Activated T-helper 17 cell treated with anti-CD3 and anti-CD28 coated beads, Interleukin-2, amount 50 U/mL, for 72 hours (primary cell): ENCODE measurements at regions not wholly inside any gene's neighbourhood (a gene's known extent, or its start where the extent isn't known, plus 50 kb on each side); places are given as distances from the start of the nearest gene placed in this dataset.

Experiments used
- ATAC-seq: fragments of 150-1000 bp; cut with Tn5 transposase; replicated peaks from 2 replicates; pipeline ENCODE4 v1.10.0; 2021; ENCODE audit warnings: mild to moderate bottlenecking, moderate library complexity
- H3K27ac Mint-ChIP-seq: one replicate; pipeline ENCODE4 v1.8.0; 2022; ENCODE audit warnings: mixed read lengths
- H3K27me3 Mint-ChIP-seq: one replicate; pipeline ENCODE4 v1.8.0; 2022; ENCODE audit warnings: mixed read lengths
- H3K36me3 Mint-ChIP-seq: one replicate; pipeline ENCODE4 v1.8.0; 2022; ENCODE audit warnings: low read depth, mild to moderate bottlenecking, mixed read lengths
- H3K4me1 Mint-ChIP-seq: one replicate; pipeline ENCODE4 v1.8.0; 2022; ENCODE audit warnings: mixed read lengths
- H3K4me3 Mint-ChIP-seq: one replicate; pipeline ENCODE4 v1.8.0; 2022; ENCODE audit warnings: mild to moderate bottlenecking, mixed read lengths
- H3K9me3 Mint-ChIP-seq: one replicate; pipeline ENCODE4 v1.8.0; 2022; ENCODE audit warnings: mixed read lengths

DNA sequence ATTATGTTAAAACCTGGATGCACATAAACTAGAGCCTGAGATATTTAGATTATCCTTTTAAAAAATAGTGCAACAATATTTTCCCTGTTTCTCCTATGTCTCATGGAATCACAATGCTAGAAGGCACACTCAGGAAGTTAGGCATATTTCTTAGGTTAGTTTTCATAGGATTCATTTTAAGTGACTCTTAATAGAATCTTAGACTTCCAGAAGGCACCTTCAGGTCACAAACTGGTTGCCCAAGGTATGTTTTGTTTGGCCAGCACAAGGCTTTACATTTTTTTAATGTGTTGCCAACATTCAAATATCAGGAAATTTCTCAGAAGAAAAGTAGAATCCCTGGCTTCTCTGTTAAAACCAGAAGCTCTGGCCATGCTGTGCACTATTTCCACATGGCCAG lies 129.3 kb downstream of the LNPK start:
- ATAC-seq: no peak
- Mint-ChIP-seq H3K27me3 (peaks cover 20% of the 10 kb centered on the region), H3K4me3 (no peak overlapping the region), H3K27ac (no peak overlapping the region), H3K9me3 (no peaks in the 10 kb centered on the region), H3K4me1 (no peaks in the 10 kb centered on the region), H3K36me3 (no peaks in the 10 kb centered on the region)

DNA sequence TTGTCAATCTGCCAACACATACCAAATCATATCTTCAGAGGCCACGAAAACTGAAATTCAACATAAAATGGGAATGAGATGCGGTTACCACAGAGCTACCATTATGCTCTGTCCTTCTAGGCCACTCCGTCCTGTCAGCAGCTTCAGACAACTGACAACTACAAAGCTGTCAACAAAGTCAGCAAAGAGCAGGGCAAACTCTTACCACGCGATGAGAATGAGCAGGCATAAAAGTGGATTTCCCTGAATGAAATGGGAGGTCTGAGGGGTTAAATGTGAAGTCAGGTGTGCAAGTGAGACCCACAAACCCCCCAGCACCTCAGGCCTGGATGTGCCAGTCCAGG lies 130.1 kb downstream of the LNPK start:
- Mint-ChIP-seq H3K4me3 (no peak overlapping the region), H3K4me1 (no peaks in the 10 kb centered on the region), H3K9me3 (no peaks in the 10 kb centered on the region), H3K27ac (no peak overlapping the region), H3K36me3 (no peaks in the 10 kb centered on the region), H3K27me3 (peaks cover 22% of the 10 kb centered on the region)
- no peak for ATAC-seq

DNA sequence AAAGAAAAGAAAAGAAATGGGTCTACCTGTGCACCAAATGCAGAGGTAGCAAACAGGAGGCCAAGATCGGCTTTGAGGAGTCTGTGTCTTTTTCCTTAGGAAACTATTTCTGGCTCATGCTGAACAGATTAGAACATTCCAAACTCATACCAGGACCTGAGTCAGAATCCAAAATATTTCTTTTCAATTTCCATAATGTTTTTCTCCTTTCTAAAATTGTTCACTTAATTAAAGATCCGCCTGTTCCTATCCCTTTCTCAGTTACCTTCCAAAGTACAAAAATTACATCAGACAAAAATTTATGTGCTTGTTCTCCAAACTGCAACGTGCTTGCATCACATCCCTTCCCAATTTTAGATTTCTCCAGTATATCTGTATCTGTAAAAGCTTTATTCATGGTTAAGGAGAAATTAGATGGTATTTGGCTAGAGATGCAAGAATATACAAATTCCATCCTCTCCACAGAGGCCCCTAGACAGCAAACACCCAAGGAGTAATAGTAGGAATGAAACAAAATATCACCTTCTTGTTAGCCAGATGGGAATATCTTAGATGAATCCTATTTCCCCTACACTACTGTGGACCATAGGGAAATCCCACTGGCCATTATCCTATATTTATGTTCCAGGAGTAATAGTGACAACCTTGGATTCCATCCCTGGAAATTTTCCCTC lies 130.6 kb downstream of the LNPK start:
- H3K27me3 Mint-ChIP-seq: peaks cover 24% of the 10 kb centered on the region
- H3K4me1 Mint-ChIP-seq: no peaks in the 10 kb centered on the region
- no peaks in the 10 kb centered on the region for H3K9me3 Mint-ChIP-seq
- no peak overlapping the region for H3K4me3 Mint-ChIP-seq
- H3K27ac Mint-ChIP-seq: no peak overlapping the region
- no peak for ATAC-seq
- H3K36me3 Mint-ChIP-seq: no peaks in the 10 kb centered on the region

DNA sequence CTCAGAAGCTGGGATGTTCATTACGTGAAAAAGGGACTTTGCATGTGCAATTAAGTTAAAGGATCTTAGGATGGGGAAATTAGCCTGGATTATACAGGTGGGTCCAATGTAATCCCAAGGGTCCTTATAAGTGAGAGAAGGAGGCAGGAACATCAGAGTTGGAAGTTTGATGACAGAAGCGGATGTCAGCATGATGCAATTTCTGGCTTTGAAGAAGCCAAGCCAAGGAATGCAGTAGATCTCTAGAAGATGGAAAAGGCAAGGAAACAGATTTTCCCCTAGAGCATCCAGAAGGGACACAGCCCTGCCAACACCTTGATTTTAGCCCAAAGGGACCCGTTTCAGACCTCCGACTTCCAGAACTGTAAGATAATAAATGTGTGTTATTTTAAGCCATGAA lies 136.4 kb downstream of the LNPK start:
- no peak overlapping the region for H3K4me3 Mint-ChIP-seq
- peaks cover 20% of the 10 kb centered on the region for H3K27me3 Mint-ChIP-seq
- H3K36me3 Mint-ChIP-seq: no peaks in the 10 kb centered on the region
- no peak overlapping the region for H3K27ac Mint-ChIP-seq
- no peak for ATAC-seq
- H3K4me1 Mint-ChIP-seq: no peaks in the 10 kb centered on the region
- H3K9me3 Mint-ChIP-seq: no peaks in the 10 kb centered on the region

DNA sequence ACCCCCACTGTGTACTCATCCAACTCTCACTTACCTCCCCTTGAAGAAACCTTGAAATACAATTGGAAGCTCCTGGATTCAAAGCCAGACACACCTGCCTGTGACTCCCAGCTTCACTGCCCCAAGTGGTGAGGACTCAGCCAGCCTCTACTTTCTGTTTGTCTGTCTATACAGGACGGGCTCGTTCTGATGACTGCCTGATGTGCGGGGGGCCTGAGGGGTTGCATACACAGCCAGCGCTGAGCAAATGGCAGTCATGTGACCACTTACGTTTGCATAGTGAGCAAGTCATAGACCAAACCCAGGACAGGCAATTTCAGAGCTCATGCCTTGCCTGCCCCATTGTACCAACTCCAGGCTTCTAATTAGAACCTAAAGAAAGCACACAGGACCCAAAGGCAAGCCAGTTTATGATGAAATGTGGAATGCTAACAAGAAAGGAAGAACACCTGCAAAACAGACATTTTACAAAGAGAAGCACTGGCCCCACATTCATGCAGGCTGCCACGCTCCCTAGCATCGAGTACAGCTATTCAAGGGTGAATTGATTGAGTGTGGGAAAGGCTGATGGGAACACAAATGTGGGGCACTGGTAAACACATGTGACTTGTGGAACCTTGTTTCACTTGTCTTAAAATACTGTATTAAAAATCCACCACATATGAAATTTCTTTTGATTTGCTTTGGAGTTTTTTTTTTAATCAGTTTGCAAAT lies 137.8 kb downstream of the LNPK start:
- Mint-ChIP-seq H3K4me1 (no peaks in the 10 kb centered on the region), H3K27ac (no peak overlapping the region), H3K27me3 (peaks cover 20% of the 10 kb centered on the region), H3K4me3 (no peak overlapping the region), H3K36me3 (no peaks in the 10 kb centered on the region), H3K9me3 (no peaks in the 10 kb centered on the region)
- no peak for ATAC-seq

DNA sequence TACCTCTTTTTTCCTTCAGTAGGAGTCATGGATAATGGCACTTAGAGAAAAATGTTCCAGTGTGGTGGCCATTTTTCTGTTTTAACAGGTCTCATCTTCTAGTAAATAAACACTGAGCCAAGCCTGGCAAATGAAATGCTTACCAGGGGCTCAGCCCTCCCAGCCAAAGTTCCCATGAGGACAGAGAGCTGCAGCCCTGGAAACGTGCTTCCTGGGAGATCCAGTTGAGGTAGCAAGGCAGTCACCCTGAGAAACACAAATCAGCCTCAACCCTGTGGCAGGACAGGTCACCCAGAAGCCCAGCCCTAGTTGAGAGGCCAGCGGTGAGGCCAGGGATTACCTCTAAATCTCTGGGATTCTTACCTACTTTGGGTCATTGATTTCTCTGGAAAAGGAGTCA lies 140.1 kb downstream of the LNPK start:
- H3K36me3 Mint-ChIP-seq: no peaks in the 10 kb centered on the region

DNA sequence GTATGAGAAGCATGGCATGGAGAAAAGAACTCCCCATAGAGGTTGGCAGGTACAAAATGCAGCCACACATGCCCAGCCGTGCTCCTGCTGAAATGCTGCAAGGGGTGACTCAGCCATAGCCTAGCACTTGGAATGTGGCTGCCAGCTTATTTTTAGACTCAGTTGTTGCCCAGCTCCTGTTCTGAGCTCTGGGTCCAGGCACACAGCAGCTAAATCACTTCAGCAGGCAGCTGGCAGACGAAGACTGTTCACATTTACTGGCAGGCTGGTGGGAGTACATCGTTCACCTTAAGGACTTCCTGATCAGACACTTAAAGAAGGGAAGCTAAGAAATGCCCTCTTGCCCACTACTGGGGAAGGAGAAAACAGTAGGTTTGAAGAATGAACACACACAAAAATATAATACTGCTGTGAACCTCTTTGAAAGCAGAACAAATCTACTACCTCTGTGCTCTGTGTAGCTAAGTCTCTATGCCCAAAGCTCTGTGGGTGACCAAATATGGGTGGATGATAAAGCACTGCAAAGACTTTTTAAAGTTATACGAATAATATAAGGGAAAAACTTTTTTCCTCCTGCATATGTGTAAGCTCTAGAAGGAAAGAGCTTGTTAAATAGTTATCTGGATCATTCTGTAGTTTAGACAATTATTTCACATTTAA lies 146.1 kb downstream of the LNPK start:
- no peaks in the 10 kb centered on the region for H3K36me3 Mint-ChIP-seq

More for the DNA sequence above, 140.1 kb downstream of the LNPK start:
- H3K4me1 Mint-ChIP-seq: no peaks in the 10 kb centered on the region
- no peak overlapping the region for H3K4me3 Mint-ChIP-seq
- no peak overlapping the region for H3K27ac Mint-ChIP-seq
- no peak for ATAC-seq
- peaks cover 5% of the 10 kb centered on the region for H3K9me3 Mint-ChIP-seq
- H3K27me3 Mint-ChIP-seq: peaks cover 14% of the 10 kb centered on the region

DNA sequence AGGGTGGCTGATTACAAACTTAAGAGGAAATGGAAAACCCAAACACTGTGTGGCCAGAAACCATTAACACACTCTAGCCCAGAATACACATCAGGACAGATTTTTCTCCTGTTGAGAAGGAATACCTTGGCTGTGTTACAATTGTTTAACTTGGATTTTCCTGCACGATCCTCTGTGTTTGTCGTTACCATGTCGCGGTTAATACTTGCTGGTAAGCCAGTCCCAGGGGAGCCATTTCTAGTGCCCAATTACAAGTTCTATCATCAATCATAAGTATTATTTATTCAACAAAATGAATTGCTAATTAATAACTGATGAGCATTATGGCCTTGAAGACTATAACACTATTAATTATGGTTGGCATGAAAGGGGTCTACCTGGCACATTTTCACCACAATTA lies 146.8 kb downstream of the LNPK start:
- no peak for ATAC-seq
- Mint-ChIP-seq H3K36me3 (no peaks in the 10 kb centered on the region), H3K9me3 (peaks cover 5% of the 10 kb centered on the region), H3K4me1 (no peaks in the 10 kb centered on the region), H3K4me3 (no peak overlapping the region), H3K27ac (no peak overlapping the region), H3K27me3 (peaks cover 3% of the 10 kb centered on the region)

More for the DNA sequence above, 146.1 kb downstream of the LNPK start:
- no peaks in the 10 kb centered on the region for H3K4me1 Mint-ChIP-seq
- no peak overlapping the region for H3K27ac Mint-ChIP-seq
- H3K4me3 Mint-ChIP-seq: no peak overlapping the region
- no peak for ATAC-seq
- H3K9me3 Mint-ChIP-seq: peaks cover 5% of the 10 kb centered on the region
- H3K27me3 Mint-ChIP-seq: peaks cover 2% of the 10 kb centered on the region

DNA sequence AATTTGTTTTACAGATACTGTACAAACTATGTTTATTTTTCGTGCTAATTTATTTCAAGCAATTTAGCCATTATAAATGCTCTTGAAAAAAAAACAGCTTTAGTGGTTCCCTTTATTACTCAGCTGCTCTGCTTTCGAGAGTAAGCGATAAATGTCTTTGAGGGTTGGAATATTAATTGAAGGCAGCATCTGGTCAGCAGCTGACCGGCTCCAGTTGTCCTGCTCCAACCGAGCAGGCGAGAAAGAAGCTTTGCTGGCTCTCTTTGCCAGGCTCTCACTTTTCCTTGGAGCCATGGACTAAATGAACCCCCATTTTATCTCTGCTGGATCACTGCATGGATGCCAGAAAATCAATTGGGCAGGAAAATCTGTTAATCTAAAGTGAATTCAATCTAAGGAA lies 147.4 kb downstream of the LNPK start:
- H3K4me1 Mint-ChIP-seq: no peaks in the 10 kb centered on the region
- peaks cover 5% of the 10 kb centered on the region for H3K9me3 Mint-ChIP-seq
- ATAC-seq: no peak
- H3K27ac Mint-ChIP-seq: no peak overlapping the region
- peaks cover 3% of the 10 kb centered on the region for H3K27me3 Mint-ChIP-seq
- H3K4me3 Mint-ChIP-seq: no peak overlapping the region
- no peaks in the 10 kb centered on the region for H3K36me3 Mint-ChIP-seq

DNA sequence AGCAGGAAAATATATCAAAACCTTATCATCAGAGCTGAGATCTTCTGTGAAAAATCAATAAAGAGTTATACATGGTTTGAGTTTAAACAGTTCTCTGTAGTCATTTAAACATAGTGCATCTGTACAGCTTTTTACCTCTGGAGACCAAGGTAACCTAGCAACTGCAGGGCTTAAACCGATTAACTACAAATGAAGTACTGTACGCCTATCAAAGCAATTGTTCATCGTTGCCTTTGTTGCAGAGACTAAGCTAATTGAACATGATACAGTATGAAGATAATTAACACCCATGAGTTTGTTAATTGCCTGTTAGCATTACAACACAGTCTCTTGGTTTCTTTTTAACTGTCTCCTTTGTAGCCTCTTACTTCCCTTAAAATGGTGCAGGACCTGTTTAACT lies 147.9 kb downstream of the LNPK start:
- H3K27me3 Mint-ChIP-seq: peaks cover 3% of the 10 kb centered on the region
- H3K4me1 Mint-ChIP-seq: no peaks in the 10 kb centered on the region
- H3K36me3 Mint-ChIP-seq: no peaks in the 10 kb centered on the region
- no peak overlapping the region for H3K4me3 Mint-ChIP-seq
- no peak overlapping the region for H3K27ac Mint-ChIP-seq
- ATAC-seq: no peak
- H3K9me3 Mint-ChIP-seq: peaks cover 5% of the 10 kb centered on the region

DNA sequence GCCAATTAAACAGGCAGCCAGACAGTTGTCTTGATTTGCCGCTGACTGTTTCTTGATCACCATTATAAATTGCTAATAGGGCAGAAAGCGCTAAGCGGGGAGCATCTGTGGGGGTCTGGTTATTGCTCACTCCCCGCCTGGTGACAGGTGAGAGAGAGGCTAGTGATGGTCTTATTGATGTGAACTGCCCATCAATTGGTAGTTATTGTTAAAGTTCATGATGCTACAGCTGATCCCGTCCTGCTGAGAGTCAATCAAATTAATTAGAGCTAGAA lies 148.5 kb downstream of the LNPK start:
- H3K9me3 Mint-ChIP-seq: peaks cover 2% of the 10 kb centered on the region
- no peak overlapping the region for H3K27ac Mint-ChIP-seq
- ATAC-seq: no peak
- no peaks in the 10 kb centered on the region for H3K36me3 Mint-ChIP-seq
- peaks cover 3% of the 10 kb centered on the region for H3K27me3 Mint-ChIP-seq
- H3K4me1 Mint-ChIP-seq: no peaks in the 10 kb centered on the region
- no peak overlapping the region for H3K4me3 Mint-ChIP-seq

DNA sequence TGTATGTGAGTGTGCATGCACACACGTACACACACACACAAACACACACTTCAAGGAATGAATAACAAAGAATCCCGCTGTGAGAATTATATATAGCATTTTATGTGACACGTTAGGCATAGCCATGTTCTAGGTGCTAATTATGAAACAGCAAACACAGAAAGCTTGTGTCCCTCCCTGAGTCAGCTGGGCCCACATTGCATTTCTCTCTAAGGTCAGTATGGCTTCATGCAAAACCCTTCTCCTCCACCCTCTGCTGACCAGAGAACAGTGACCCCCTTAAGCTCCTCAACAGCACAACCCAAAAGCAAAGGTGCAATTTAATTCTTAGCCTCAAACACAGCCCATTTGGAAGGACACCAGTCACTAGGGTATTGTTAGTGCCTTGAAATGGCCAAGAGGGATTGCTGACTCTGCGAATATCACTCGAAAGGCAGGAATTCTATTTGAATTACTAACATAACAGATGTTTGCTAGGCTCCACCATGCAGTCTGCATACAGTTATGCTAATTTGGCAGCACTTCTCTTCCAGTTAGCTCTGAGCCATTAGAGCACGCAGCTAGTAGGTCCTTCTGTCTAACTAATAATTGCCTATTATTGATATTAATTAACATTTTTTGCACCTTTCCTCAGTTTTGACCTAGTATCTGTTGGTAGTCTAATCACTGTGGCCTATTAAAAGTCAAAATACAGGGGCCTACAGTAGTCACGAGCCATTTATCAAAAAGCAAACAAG lies 149.0 kb downstream of the LNPK start:
- H3K36me3 Mint-ChIP-seq: no peaks in the 10 kb centered on the region
- peaks cover 1% of the 10 kb centered on the region for H3K9me3 Mint-ChIP-seq
- no peaks in the 10 kb centered on the region for H3K4me1 Mint-ChIP-seq
- ATAC-seq: no peak
- H3K27me3 Mint-ChIP-seq: peaks cover 6% of the 10 kb centered on the region
- no peak overlapping the region for H3K4me3 Mint-ChIP-seq
- no peak overlapping the region for H3K27ac Mint-ChIP-seq

DNA sequence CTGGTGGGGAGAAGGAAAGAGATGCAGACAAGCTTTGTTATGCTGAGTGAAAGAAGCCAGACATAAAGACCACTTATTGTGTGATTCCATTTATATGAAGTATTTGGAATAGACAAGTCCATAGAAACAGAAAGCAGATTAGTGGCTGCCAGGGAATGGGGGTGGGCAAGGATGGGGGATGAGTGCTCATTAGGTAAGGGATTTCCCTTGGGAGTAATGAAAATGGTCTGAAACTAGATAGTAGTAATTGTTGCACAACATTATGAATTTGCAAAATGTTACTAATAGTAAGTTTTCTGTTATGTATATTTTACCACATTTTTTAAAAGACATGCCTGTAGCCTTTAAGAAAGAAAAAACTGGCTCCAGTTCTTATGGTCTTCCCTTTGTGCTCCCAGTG lies 154.9 kb downstream of the LNPK start:
- Mint-ChIP-seq H3K4me3 (no peak overlapping the region), H3K36me3 (no peaks in the 10 kb centered on the region), H3K4me1 (no peaks in the 10 kb centered on the region), H3K27me3 (peaks cover 30% of the 10 kb centered on the region), H3K9me3 (peaks cover 3% of the 10 kb centered on the region), H3K27ac (no peak overlapping the region)
- ATAC-seq: no peak

DNA sequence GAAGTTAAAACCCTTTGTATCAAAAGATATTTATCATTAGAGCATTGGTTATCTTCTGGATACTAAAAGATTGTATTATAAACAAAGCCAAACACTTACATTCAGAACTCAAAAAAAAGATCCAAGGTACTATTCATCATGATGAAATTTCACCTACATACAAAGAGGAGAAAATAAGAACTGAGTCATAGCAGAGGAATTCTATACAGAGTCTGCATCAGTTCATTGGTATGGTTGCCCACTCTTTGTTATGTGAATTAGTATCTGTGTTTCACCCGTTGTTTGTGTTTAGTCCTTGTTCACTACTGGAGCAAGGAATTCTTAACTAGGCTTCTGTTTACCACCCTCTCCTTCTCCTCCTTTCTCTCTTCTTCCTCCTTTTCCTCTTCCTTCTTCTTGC lies 157.9 kb downstream of the LNPK start:
- no peak overlapping the region for H3K27ac Mint-ChIP-seq
- peaks cover 3% of the 10 kb centered on the region for H3K9me3 Mint-ChIP-seq
- no peak for ATAC-seq
- H3K4me3 Mint-ChIP-seq: no peak overlapping the region
- H3K4me1 Mint-ChIP-seq: no peaks in the 10 kb centered on the region
- H3K27me3 Mint-ChIP-seq: peaks cover 33% of the 10 kb centered on the region
- H3K36me3 Mint-ChIP-seq: no peaks in the 10 kb centered on the region

DNA sequence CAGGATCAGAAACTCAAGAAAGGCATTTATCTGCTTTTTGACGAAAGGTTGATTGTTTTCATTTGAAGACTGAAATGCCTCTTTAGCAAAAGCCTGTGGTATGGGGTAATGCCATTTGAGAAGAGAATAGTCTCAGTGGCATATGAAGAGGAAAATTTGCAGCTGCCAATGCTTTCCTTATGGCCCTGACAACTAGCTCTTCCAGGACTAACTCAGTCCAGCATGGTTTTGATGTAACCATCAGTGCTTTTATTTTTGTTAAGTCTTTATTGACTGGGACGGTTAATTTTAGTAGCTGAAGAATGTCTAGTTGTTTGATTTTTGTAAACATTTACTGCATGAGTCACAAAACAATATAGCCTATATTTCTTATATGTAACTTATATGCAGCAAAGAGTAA lies 158.4 kb downstream of the LNPK start:
- Mint-ChIP-seq H3K4me1 (no peaks in the 10 kb centered on the region), H3K4me3 (no peak overlapping the region), H3K9me3 (peaks cover 3% of the 10 kb centered on the region), H3K27me3 (peaks cover 33% of the 10 kb centered on the region), H3K27ac (no peak overlapping the region), H3K36me3 (no peaks in the 10 kb centered on the region)
- ATAC-seq: no peak
